ENCODE measurements at regions not wholly inside any gene's neighbourhood (a gene's known extent, or its start where the extent isn't known, plus 50 kb on each side); places are given as distances from the start of the nearest gene placed in this dataset.

DNA sequence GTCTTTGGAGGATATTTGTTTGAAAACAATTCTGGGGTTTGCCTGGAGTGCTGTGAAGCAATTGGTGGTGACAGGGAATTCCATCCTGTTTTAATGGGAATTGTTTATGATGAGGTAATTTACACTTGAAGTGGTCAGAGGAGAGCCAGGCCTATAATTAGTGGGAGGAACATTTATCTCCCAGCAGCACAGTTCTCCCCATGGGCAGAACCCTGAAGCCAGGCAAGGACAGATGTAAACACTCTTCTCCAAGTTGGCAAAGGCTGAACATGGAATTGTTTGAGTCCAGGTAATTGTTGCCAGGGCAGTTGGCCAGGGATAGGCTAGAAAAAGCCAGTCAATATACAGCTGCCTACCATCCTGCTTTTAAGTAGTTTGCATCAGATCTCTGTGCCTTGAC is 789.7 kb downstream of the FRK start:
- TF ChIP-seq, protein P1, sequence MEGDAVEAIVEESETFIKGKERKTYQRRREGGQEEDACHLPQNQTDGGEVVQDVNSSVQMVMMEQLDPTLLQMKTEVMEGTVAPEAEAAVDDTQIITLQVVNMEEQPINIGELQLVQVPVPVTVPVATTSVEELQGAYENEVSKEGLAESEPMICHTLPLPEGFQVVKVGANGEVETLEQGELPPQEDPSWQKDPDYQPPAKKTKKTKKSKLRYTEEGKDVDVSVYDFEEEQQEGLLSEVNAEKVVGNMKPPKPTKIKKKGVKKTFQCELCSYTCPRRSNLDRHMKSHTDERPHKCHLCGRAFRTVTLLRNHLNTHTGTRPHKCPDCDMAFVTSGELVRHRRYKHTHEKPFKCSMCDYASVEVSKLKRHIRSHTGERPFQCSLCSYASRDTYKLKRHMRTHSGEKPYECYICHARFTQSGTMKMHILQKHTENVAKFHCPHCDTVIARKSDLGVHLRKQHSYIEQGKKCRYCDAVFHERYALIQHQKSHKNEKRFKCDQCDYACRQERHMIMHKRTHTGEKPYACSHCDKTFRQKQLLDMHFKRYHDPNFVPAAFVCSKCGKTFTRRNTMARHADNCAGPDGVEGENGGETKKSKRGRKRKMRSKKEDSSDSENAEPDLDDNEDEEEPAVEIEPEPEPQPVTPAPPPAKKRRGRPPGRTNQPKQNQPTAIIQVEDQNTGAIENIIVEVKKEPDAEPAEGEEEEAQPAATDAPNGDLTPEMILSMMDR (IDR thresholded peaks at IDR 0.05; ENCODE audit: low read depth, low read length, poor library complexity, severe bottlenecking) = no peak
- TF ChIP-seq EZH2phosphoT487 (IDR thresholded peaks at IDR 0.05; ENCODE audit: borderline replicate concordance, low read length) = no peak
